HG03439 (cell line): ENCODE measurements at regions not wholly inside any gene's neighbourhood (a gene's known extent, or its start where the extent isn't known, plus 50 kb on each side); places are given as distances from the start of the nearest gene placed in this dataset.
"Not testable (repeated sequence)": the region's sequence is repeated elsewhere in the genome, so short reads cannot be mapped to it uniquely, and the experiment has no call there.

Experiments
- ATAC-seq: cut with Tn5 transposase; IDR thresholded peaks from one replicate; pipeline ENCODE4 v1.9.1; 2021; ENCODE audit warnings: mild to moderate bottlenecking, moderate library complexity; ENCODE audit not compliant: unreplicated experiment

GRCh38 chr9:108032079-108032478, 542.5 kb upstream of the KLF4 start:
- ATAC-seq, result not testable (repeated sequence)

GRCh38 chr9:108031221-108031620, 541.7 kb upstream of the KLF4 start:
- ATAC-seq, result not testable (repeated sequence)

DNA sequence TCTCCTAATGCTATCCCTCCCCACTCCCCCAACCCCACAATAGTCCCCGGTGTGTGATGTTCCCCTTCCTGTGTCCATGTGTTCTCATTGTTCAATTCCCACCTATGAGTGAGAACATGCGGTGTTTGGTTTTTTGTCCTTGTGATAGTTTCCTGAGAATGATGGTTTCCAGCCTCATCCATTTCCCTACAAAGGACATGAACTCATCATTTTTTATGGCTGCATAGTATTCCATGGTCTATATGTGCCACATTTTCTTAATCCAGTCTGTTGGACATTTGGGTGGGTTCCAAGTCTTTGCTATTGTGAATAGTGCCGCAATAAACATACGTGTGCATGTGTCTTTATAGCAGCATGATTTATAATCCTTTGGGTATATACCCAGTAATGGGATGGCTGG, 537.1 kb upstream of the KLF4 start:
- not testable (repeated sequence) for ATAC-seq

- ATAC-seq, result no peak
Observed at GRCh38 chr9:108024604-108025003, 535.0 kb upstream of the KLF4 start.

DNA sequence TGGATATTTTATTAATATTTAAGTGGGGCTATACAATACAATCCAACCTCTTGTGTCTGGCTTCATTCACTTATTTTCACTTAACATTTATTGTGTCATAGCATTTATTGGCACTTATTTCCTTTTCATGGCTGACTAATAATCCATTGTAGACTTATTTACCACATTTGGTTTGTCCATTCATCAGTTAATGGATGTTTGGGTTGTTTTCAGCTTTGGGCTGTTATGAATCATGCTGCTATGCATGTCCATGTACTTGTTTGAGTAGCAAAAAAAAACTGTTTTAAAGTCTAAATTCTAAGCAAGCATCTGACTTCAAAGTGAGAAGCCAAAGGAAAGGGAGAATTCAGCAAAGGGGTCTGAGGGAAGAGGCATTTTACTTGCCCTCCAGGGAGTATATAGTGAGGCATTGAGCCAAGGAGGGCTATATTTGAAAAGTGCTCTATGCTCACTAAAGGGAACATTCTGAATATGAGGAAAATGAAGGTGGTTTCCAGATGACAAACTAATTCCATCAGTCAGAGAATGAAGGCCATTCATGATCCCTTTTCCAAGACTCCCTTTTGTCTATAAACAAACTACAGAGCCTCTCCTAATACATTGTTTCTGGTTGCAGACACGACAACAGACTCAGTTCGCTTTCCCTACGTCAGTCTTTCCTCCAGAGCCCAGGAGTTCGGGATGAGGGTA, 532.8 kb upstream of the KLF4 start:
- ATAC-seq, result no peak

DNA sequence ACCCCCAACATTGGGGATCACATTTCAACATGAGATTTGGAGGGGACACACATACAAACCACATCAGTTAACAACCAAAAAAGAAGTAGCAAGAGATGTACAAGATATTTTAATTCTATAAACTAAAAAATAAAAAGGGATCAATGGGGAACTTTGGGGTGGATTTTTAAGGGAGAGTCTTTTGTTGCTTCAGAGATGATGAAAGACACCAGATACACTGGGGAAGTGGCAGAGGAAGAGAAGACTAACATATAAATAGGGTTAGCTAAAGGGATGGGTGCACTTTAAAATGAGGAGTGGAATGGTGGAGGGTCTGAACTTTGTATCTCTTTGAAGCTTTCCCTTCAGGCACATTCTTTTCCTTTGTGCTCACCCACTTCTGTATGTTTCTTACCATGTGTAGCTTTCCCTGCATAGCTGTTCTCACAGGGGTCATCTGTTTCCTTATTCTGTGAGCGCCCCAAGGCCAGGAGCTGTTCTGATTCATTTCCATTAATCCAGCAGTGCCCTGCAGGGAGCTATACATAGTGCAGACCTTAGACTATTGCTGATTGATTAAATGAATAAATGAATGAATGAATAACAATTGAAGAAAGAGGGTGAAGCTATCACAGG, 531.6 kb upstream of the KLF4 start:
- ATAC-seq, result no peak

GRCh38 chr9:108019821-108020220, 530.3 kb upstream of the KLF4 start:
- no peak for ATAC-seq

DNA sequence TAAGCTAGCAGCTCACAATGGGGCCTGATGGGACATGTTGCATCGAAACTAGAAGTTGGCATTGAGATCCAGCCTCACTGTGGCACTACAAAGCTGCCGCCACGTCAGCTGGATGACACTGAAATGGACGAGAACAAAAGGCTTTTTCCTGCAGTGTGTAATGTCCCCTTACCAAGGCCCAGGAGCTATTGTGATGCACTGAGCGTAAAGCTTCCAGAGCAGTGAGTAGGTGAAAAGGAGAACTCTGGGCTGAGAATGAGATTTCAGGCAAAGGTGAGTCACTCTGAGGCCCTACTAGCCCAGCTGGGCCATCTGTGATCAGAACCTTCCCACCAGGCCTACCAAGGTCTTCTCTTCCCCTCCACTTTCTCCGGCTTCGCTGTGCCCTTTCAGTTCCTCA, 528.1 kb upstream of the KLF4 start:
- ATAC-seq, result no peak

GRCh38 chr9:108016446-108016845, 526.9 kb upstream of the KLF4 start:
- ATAC-seq, result no peak

DNA sequence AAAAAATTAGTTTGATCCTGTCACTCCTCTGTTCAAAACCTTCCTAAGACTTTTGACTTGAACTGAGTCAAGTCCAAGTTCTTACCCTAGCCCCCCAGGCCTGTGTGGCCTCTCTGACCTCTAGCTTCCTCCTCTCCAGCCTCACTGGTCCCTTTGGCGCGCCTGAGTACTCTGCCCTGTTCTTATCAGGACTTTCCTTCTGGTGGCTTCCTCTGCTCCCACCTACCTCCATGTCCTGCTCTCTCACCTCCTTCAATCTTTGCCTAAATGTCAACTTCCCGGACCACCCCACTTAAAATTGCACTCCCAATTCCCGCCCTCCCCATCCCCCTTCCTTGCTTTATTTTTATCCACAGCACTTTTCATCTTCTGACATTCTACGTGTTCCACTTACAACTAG, 526.1 kb upstream of the KLF4 start:
- no peak for ATAC-seq

DNA sequence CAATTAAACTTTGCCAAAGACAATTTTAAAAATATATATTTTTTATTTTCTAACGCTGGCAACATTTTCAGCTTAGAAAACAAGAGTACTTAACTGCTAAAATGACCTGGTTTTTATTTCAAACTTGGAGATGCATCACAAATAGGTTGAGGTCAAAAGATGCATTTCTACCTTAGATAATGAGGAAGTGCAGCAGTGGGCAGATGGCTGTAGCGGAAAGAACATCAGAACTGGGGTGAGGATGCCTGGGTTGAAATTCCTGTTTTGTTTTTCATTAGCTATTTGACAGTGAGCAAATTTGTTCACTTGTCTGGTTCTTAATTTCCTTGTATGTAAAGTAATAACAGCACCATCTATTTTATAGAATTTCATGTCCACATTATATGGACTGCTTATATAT, 524.8 kb upstream of the KLF4 start:
- no peak for ATAC-seq

DNA sequence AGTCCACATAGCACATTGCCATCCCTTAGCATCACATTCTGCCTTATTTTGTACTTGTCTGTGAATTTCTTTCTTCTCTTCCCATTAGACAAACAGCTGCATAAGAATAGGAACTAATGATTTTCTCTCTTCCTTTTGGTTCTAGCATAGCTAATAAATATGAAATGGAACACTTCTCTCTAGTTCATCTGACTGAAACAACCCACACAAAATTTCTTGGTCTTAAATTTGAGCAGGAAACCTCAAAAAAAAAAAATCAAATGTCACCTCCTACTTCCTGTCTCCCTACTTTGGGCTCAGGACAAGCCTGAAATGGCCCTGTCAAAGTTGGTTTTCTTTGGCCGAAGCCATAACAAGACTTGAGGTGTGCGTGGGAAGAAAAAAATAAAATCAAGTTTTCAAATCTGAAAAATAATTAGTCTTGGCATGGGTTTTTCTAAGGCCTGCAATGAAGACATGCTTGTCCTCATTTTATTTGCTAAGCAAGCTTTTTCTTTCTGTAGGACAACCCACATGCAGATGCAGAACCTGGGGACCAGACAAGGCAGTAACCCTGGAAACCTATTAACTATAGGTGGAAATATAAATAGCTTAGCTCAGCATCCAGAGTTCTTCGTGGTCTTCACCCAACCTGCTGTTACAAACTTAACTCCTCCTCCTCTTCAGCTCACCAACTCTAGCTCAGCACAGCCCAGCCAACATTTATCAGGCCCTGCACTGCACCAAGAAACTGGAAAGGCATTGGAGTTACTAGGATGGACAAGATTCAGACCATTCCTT, 523.5 kb upstream of the KLF4 start:
- ATAC-seq, result no peak

GRCh38 chr9:108012405-108012804, 522.8 kb upstream of the KLF4 start:
- no peak for ATAC-seq

DNA sequence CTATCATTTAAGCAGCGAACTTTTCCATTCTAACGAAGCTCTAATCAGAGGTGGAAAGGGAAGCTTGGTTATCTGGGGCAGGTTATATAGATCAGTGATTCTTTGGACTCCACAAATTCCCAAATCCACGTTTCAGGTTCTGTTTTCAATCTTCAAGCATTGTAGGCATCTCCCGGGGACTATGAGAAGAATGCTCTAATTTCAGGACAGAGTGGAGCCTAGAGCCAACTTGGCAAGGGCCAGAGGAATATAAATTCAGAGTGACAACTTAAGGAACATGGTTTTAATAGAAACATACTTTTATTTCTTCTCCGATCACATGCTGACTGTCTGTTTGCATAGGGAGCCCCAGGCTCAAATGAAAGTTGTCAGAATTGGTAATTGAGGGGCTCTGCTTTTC, 514.0 kb upstream of the KLF4 start:
- ATAC-seq, result no peak

DNA sequence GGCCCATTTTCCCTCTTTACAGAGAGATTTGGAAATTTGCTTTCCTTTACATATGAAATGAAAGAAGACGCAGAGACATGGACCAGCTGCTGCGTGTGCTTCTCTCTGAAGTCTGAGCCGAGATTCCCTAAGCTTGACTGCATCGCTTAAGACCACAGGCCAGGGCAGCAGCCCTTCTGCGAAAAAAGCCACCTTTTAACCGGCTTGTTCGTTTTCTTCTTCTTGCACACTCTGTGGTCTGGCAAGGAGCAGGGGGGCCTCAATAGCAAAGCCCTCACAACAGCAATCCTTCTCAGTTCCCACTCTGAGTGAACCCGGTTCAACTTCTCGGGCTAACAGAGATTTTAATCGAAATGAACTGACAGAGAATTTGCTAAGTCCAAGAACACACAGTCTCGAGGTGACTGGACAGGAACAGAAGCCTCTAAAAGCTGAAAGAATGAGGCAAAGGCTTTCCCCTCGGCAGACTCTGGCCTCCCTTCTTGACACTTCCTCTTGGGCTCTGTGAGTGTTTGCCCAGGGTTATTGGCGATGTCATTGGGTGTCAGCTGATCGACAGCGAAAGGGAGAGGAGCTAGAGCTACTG, 512.9 kb upstream of the KLF4 start:
- ATAC-seq, result no peak

GRCh38 chr9:108001237-108001636, 511.7 kb upstream of the KLF4 start:
- ATAC-seq, result no peak

DNA sequence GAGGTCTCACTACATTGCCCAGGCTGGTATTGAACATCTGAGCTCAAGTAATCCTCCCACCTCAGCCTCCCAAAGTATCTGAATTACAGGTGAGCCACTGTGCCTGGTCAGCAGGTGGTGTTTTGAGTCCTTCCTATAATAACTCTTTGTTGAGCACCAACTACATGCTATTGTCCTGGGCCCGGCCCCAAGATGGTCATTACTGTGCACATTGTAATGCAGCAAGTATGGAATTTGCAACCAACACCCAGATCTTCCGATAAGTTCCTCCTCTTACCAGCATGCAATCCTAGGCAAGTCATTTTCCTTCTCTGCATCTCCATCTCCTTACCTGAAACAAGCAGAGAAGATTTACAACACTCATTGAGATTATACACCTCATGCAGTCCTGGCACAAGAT, 510.3 kb upstream of the KLF4 start:
- no peak for ATAC-seq

DNA sequence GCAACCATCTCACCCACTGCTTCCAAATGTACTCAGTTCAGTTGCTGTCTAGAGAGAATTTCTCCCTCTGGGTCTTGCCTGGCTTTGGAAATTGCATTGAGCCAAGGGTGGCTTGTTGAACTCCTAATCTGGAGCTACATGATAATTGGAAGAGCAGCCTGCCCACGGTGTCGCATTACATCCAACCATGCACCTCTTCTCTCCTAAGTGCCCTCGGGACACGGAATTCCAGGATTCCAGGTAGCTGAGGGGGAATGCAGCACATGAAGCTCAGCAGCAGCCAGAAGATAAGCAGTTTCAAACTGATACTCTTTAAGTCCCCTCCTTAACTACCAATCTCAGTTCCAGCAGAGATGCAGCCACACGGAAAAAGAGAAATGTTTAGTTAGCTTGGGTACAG, 509.4 kb upstream of the KLF4 start:
- ATAC-seq, result no peak

- ATAC-seq, result no peak
Observed at GRCh38 chr9:107994648-107995047, 505.1 kb upstream of the KLF4 start.

DNA sequence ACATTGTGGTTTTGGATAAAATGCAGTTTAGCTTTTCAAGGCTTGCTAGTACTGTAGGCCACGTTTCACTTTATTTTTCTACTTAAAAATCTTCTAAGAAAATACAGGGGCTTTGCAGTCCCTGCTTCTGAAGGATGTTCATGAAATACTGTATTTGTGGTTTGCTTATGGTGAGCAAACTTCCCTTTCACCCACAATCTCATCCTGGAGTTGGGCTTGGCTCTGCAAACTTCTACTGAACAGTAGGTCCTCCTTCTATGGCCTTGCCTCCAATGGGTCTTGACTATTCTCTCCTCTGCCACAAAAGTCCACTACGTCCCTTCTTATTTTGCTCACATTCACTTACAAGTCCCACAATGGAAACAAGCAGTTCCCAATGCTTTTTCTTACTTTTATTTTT, 502.7 kb upstream of the KLF4 start:
- no peak for ATAC-seq

- no peak for ATAC-seq
Observed at GRCh38 chr9:107991581-107991980, 502.0 kb upstream of the KLF4 start.

DNA sequence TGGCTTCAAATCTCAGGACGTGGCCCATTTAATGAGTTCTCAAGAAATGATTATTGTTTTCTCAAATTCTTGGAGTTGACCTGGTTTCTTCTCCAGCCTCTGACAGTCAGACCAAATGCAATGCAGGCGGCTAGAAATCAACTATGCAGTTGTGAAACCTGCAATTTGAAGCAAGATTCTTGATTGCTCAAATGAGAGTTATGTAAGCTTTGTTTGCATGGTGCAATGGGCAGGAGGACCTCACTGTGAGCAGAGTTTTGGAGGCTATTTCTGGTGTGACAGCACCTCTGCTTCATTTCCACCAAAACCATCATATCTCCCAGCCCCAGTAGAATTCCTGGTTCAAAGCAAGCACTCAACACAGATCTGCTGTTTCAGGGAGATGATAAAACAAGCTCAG, 500.0 kb upstream of the KLF4 start:
- ATAC-seq, result no peak
